GM23338 (cell line): ENCODE measurements at regions not wholly inside any gene's neighbourhood (a gene's known extent, or its start where the extent isn't known, plus 50 kb on each side); places are given as distances from the start of the nearest gene placed in this dataset.

ENCODE experiments used
- ATAC-seq: fragments of 200-7000 bp; cut with Tn5 transposase; 3 replicates; pipeline ENCODE4 v1.9.1; 2020
- DNase-seq: peaks from one replicate; pipeline ENCODE4 v3.0.0-alpha.2; 2015; ENCODE audit warnings: low spot score
- H2AFZ ChIP-seq: fragments of 200-600 bp; sonication (generic); 2 replicates; pipeline ENCODE4 v1.8.0; 2016; ENCODE audit warnings: antibody characterized with exemption, mild to moderate bottlenecking, moderate library complexity
- H3F3A ChIP-seq: fragments of 200-600 bp; sonication (generic); replicated peaks from 2 replicates; pipeline ENCODE4 v1.8.0; 2017; ENCODE audit warnings: antibody characterized with exemption, mixed run types, low read depth
- H3K27ac ChIP-seq: fragments of 200-600 bp; sonication (generic); 2 replicates; pipeline ENCODE4 v1.6.1; 2016; ENCODE audit warnings: low read depth
- H3K27me3 ChIP-seq: fragments of 200-600 bp; sonication (generic); 2 replicates; pipeline ENCODE4 v1.8.0; 2016; ENCODE audit warnings: mild to moderate bottlenecking, mixed run types, moderate library complexity; ENCODE audit not compliant: insufficient read depth
- H3K36me3 ChIP-seq: fragments of 200-600 bp; sonication (generic); 2 replicates; pipeline ENCODE4 v1.8.0; 2016; ENCODE audit warnings: mild to moderate bottlenecking; ENCODE audit not compliant: insufficient read depth
- H3K4me1 ChIP-seq: fragments of 200-600 bp; sonication (generic); 2 replicates; pipeline ENCODE4 v1.8.0; 2016; ENCODE audit warnings: mild to moderate bottlenecking, moderate library complexity; ENCODE audit not compliant: insufficient read depth
- H3K4me2 ChIP-seq: fragments of 200-600 bp; sonication (generic); 2 replicates; pipeline ENCODE4 v1.7.1; 2017; ENCODE audit warnings: mixed run types
- H3K4me3 ChIP-seq: fragments of 200-600 bp; sonication (generic); 2 replicates; pipeline ENCODE4 v1.6.1; 2016; ENCODE audit warnings: mixed run types
- H3K79me2 ChIP-seq: fragments of 200-600 bp; sonication (generic); replicated peaks from 2 replicates; pipeline ENCODE4 v1.8.0; 2017; ENCODE audit warnings: mild to moderate bottlenecking; ENCODE audit not compliant: insufficient read depth
- H3K9me2 ChIP-seq: fragments of 200-600 bp; sonication (generic); 2 replicates; pipeline ENCODE4 v1.8.0; 2017; ENCODE audit not compliant: insufficient read depth
- H4K20me1 ChIP-seq: fragments of 200-600 bp; sonication (generic); replicated peaks from 2 replicates; pipeline ENCODE4 v1.8.0; 2017; ENCODE audit warnings: mild to moderate bottlenecking; ENCODE audit not compliant: insufficient read depth
- H3K27ac Mint-ChIP-seq: 2 replicates; pipeline ENCODE4 v1.8.0; 2020; ENCODE audit warnings: inconsistent platforms, mild to moderate bottlenecking, moderate library complexity, mixed read lengths
- H3K27me3 Mint-ChIP-seq: 3 replicates; pipeline ENCODE4 v1.8.0; 2022; ENCODE audit warnings: low read depth, mild to moderate bottlenecking, moderate library complexity, mixed read lengths, inconsistent platforms; ENCODE audit not compliant: insufficient read depth, poor library complexity
- H3K36me3 Mint-ChIP-seq: 3 replicates; pipeline ENCODE4 v1.8.0; 2021; ENCODE audit warnings: low read depth, mild to moderate bottlenecking, inconsistent platforms, moderate library complexity, mixed read lengths
- H3K4me1 Mint-ChIP-seq: 3 replicates; pipeline ENCODE4 v1.8.0; 2020; ENCODE audit warnings: mild to moderate bottlenecking, inconsistent platforms, mixed read lengths
- H3K4me3 Mint-ChIP-seq: 3 replicates; pipeline ENCODE4 v1.8.0; 2021; ENCODE audit warnings: moderate library complexity, mild to moderate bottlenecking, inconsistent platforms, mixed read lengths
- H3K9me3 Mint-ChIP-seq: 3 replicates; pipeline ENCODE4 v1.8.0; 2020; ENCODE audit warnings: moderate library complexity, mild to moderate bottlenecking, inconsistent platforms, mixed read lengths
- ETS1 ChIP-seq: IDR thresholded peaks from 2 replicates; pipeline ENCODE4 v1.6.1; 2016; ENCODE audit warnings: antibody characterized with exemption
- EZH2 ChIP-seq: fragments of 200-600 bp; sonication (generic); IDR thresholded peaks from one replicate; pipeline ENCODE4 v1.8.0; 2017; ENCODE audit warnings: antibody characterized with exemption, mild to moderate bottlenecking, low read depth; ENCODE audit not compliant: unreplicated experiment
- EZH2phosphoT487 ChIP-seq: fragments of 200-600 bp; sonication (generic); IDR thresholded peaks from one replicate; pipeline ENCODE4 v1.8.1; 2018; ENCODE audit warnings: antibody characterized with exemption; ENCODE audit not compliant: unreplicated experiment
- NANOG ChIP-seq: IDR thresholded peaks from 2 replicates; pipeline ENCODE4 v1.6.1; 2016; ENCODE audit warnings: antibody characterized with exemption, borderline replicate concordance
- POLR2AphosphoS5 ChIP-seq: IDR thresholded peaks from 2 replicates; pipeline ENCODE4 v1.6.1; 2016; ENCODE audit warnings: antibody characterized with exemption, low read depth
- REST ChIP-seq: IDR thresholded peaks from one replicate; pipeline ENCODE4 v1.6.1; 2018; ENCODE audit warnings: antibody characterized with exemption; ENCODE audit not compliant: unreplicated experiment
- STAT1 ChIP-seq: IDR thresholded peaks from one replicate; pipeline ENCODE4 v1.6.1; 2016; ENCODE audit warnings: antibody characterized with exemption; ENCODE audit not compliant: unreplicated experiment
- ZNF114 ChIP-seq: fragments of 250-450 bp; sonication (Bioruptor Pico); IDR thresholded peaks from 2 replicates; pipeline ENCODE4 v1.5.0; 2020; ENCODE audit warnings: mild to moderate bottlenecking, moderate library complexity
- ZNF331 ChIP-seq: fragments of 250-450 bp; sonication (Bioruptor Pico); IDR thresholded peaks from 2 replicates; pipeline ENCODE4 v1.5.0; 2020; ENCODE audit warnings: low read depth, mild to moderate bottlenecking, moderate library complexity
- TF ChIP-seq, protein P1 (sequence below): fragments of 250-450 bp; sonication (Bioruptor Pico); IDR thresholded peaks from 2 replicates; pipeline ENCODE4 v1.5.0; 2020; ENCODE audit warnings: mild to moderate bottlenecking, moderate library complexity

DNA sequence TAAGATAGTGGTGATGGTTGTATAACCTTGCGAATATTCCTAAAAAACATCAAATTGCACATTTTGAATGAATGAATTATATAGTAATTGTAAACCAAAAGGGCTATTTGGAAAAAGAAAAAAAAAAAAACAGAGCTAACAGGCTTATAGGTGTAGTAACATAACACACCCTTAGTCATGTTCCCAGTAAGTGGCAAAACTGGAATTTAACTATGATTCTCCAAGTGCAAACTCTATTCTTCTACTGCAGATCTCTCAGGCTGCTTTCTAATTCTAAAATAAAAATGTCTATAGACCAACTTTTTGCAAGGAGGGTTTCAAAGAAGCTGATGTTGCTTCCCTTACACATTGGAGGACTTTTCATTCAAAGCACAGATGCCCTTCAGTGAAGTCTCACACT lies 293.2 kb upstream of the MON1B start:
- ATAC-seq = no peak
- Histone ChIP-seq H2AFZ (no peak overlapping the region), H3K36me3 (no peaks in the 10 kb centered on the region), H3K27ac (no peak overlapping the region), H4K20me1 (no peaks in the 10 kb centered on the region), H3K27me3 (no peaks in the 10 kb centered on the region), H3K4me3 (no peak overlapping the region), H3K4me1 (no peaks in the 10 kb centered on the region), H3F3A (no peaks in the 10 kb centered on the region), H3K9me2 (0 out of 2 replicates have a peak, but pooled peaks cover 6% of the 10 kb centered on the region), H3K4me2 (no peak overlapping the region), H3K79me2 (no peaks in the 10 kb centered on the region)
- no peak for DNase-seq
- no peak for TF ChIP-seq EZH2
- TF ChIP-seq ZNF114 (CRISPR knock-in tag) = no peak
- no peak for TF ChIP-seq ETS1
- TF ChIP-seq EZH2phosphoT487 = no peak
- TF ChIP-seq ZNF331 (CRISPR knock-in tag) = no peak
- TF ChIP-seq STAT1 = no peak
- H3K4me3 Mint-ChIP-seq = no peak overlapping the region
- no peaks in the 10 kb centered on the region for H3K27me3 Mint-ChIP-seq
- peaks cover 60% of the 10 kb centered on the region for H3K9me3 Mint-ChIP-seq
- no peak overlapping the region for H3K27ac Mint-ChIP-seq
- H3K4me1 Mint-ChIP-seq = no peaks in the 10 kb centered on the region
- no peaks in the 10 kb centered on the region for H3K36me3 Mint-ChIP-seq

DNA sequence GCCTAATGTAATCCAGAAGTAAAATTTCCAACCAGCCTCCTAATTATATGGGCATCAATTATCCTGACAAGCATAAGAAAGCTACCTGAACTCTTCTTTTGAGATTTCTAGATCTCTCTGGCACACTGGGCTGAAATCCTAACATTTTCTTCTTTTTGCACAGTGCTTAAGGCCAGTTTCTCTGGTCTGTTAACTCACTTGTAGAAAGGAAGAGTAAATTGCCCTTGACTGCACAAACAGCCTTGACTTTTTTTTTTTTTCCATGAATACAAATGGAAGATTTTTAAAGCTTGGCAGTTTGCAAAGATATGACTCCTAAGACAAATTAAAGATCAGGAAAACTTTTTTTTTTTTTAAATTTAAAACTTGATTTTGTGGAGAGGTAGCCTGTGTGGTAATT lies 291.2 kb upstream of the MON1B start:
- H3K9me3 Mint-ChIP-seq = peaks cover 50% of the 10 kb centered on the region
- no peak overlapping the region for H3K4me3 Mint-ChIP-seq
- TF ChIP-seq ETS1 (no peak), POLR2AphosphoS5 (no peak), ZNF114 (CRISPR knock-in tag) (no peak), REST (no peak), NANOG (no peak), EZH2 (no peak)
- TF ChIP-seq, protein P1, sequence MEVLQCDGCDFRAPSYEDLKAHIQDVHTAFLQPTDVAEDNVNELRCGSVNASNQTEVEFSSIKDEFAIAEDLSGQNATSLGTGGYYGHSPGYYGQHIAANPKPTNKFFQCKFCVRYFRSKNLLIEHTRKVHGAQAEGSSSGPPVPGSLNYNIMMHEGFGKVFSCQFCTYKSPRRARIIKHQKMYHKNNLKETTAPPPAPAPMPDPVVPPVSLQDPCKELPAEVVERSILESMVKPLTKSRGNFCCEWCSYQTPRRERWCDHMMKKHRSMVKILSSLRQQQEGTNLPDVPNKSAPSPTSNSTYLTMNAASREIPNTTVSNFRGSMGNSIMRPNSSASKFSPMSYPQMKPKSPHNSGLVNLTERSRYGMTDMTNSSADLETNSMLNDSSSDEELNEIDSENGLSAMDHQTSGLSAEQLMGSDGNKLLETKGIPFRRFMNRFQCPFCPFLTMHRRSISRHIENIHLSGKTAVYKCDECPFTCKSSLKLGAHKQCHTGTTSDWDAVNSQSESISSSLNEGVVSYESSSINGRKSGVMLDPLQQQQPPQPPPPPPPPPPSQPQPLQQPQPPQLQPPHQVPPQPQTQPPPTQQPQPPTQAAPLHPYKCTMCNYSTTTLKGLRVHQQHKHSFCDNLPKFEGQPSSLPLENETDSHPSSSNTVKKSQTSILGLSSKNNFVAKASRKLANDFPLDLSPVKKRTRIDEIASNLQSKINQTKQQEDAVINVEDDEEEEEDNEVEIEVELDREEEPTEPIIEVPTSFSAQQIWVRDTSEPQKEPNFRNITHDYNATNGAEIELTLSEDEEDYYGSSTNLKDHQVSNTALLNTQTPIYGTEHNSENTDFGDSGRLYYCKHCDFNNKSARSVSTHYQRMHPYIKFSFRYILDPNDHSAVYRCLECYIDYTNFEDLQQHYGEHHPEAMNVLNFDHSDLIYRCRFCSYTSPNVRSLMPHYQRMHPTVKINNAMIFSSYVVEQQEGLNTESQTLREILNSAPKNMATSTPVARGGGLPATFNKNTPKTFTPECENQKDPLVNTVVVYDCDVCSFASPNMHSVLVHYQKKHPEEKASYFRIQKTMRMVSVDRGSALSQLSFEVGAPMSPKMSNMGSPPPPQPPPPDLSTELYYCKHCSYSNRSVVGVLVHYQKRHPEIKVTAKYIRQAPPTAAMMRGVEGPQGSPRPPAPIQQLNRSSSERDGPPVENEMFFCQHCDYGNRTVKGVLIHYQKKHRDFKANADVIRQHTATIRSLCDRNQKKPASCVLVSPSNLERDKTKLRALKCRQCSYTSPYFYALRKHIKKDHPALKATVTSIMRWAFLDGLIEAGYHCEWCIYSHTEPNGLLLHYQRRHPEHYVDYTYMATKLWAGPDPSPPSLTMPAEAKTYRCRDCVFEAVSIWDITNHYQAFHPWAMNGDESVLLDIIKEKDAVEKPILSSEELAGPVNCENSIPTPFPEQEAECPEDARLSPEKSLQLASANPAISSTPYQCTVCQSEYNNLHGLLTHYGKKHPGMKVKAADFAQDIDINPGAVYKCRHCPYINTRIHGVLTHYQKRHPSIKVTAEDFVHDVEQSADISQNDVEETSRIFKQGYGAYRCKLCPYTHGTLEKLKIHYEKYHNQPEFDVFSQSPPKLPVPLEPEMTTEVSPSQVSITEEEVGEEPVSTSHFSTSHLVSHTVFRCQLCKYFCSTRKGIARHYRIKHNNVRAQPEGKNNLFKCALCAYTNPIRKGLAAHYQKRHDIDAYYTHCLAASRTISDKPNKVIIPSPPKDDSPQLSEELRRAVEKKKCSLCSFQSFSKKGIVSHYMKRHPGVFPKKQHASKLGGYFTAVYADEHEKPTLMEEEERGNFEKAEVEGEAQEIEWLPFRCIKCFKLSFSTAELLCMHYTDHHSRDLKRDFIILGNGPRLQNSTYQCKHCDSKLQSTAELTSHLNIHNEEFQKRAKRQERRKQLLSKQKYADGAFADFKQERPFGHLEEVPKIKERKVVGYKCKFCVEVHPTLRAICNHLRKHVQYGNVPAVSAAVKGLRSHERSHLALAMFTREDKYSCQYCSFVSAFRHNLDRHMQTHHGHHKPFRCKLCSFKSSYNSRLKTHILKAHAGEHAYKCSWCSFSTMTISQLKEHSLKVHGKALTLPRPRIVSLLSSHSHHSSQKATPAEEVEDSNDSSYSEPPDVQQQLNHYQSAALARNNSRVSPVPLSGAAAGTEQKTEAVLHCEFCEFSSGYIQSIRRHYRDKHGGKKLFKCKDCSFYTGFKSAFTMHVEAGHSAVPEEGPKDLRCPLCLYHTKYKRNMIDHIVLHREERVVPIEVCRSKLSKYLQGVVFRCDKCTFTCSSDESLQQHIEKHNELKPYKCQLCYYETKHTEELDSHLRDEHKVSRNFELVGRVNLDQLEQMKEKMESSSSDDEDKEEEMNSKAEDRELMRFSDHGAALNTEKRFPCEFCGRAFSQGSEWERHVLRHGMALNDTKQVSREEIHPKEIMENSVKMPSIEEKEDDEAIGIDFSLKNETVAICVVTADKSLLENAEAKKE (CRISPR knock-in tag) = no peak

More for the DNA sequence above, 291.2 kb upstream of the MON1B start:
- no peaks in the 10 kb centered on the region for H3F3A ChIP-seq
- no peaks in the 10 kb centered on the region for H3K27me3 Mint-ChIP-seq
- no peaks in the 10 kb centered on the region for H3K4me1 ChIP-seq
- H3K9me2 ChIP-seq = no peaks in the 10 kb centered on the region
- no peaks in the 10 kb centered on the region for H3K79me2 ChIP-seq
- H3K4me3 ChIP-seq = no peak overlapping the region
- H3K27ac Mint-ChIP-seq = no peak overlapping the region
- ATAC-seq = no peak
- H3K27ac ChIP-seq = no peak overlapping the region
- no peak for DNase-seq
- H2AFZ ChIP-seq = no peak overlapping the region
- H3K4me2 ChIP-seq = no peak overlapping the region
- H3K4me1 Mint-ChIP-seq = no peaks in the 10 kb centered on the region
- H3K36me3 Mint-ChIP-seq = no peaks in the 10 kb centered on the region
- no peaks in the 10 kb centered on the region for H4K20me1 ChIP-seq
- H3K36me3 ChIP-seq = no peaks in the 10 kb centered on the region
- no peaks in the 10 kb centered on the region for H3K27me3 ChIP-seq
